ENCODE measurements at regions not wholly inside any gene's neighbourhood (a gene's known extent, or its start where the extent isn't known, plus 50 kb on each side); places are given as distances from the start of the nearest gene placed in this dataset.

- no peaks in the 10 kb centered on the region for H3K4me1 Mint-ChIP-seq
- H3K4me3 Mint-ChIP-seq, result no peak overlapping the region
- H3K36me3 Mint-ChIP-seq, result no peaks in the 10 kb centered on the region
- peaks cover 3% of the 10 kb centered on the region for H3K27me3 Mint-ChIP-seq
- H3K9me3 Mint-ChIP-seq, result no peaks in the 10 kb centered on the region
- H3K27ac Mint-ChIP-seq, result no peak overlapping the region
Measured at GRCh38 chr4:20627866-20628265, 72.4 kb upstream of the PACRGL start.

GRCh38 chr4:20629186-20630106 is 70.8 kb upstream of the PACRGL start:
- Mint-ChIP-seq H3K9me3 (no peaks in the 10 kb centered on the region), H3K4me3 (no peak overlapping the region), H3K36me3 (no peaks in the 10 kb centered on the region), H3K27me3 (peaks cover 5% of the 10 kb centered on the region), H3K27ac (no peak overlapping the region), H3K4me1 (no peaks in the 10 kb centered on the region)

- H3K36me3 Mint-ChIP-seq, result no peaks in the 10 kb centered on the region
- H3K9me3 Mint-ChIP-seq, result no peaks in the 10 kb centered on the region
- no peak overlapping the region for H3K27ac Mint-ChIP-seq
- H3K4me1 Mint-ChIP-seq, result no peaks in the 10 kb centered on the region
- H3K27me3 Mint-ChIP-seq, result peaks cover 8% of the 10 kb centered on the region
- H3K4me3 Mint-ChIP-seq, result no peak overlapping the region
Measured at GRCh38 chr4:20638825-20639224, 61.4 kb upstream of the PACRGL start.

DNA sequence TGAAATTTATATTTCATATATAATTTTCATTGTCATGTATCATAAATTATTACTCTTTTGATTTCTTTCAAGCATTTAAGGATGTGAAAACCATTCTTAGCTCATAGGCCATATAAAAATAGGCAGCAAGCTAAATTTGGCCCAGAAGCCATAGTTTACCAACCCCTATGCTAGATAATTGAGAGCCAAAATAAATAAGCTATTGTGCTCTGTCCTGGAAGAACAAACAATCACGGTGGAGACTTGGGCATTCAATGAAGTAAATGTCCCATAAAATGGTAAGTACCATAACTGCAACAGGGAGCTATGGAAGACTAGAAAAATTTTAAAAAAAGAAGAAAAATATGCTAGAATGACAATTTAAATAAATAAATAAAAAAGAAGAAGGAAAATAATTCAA is 60.9 kb upstream of the PACRGL start:
- Mint-ChIP-seq H3K36me3 (no peaks in the 10 kb centered on the region), H3K4me1 (no peaks in the 10 kb centered on the region), H3K9me3 (no peaks in the 10 kb centered on the region), H3K4me3 (no peak overlapping the region), H3K27me3 (peaks cover 6% of the 10 kb centered on the region), H3K27ac (no peak overlapping the region)

GRCh38 chr4:20640989-20641388 is 59.3 kb upstream of the PACRGL start:
- no peaks in the 10 kb centered on the region for H3K36me3 Mint-ChIP-seq
- H3K4me1 Mint-ChIP-seq, result no peaks in the 10 kb centered on the region
- no peak overlapping the region for H3K4me3 Mint-ChIP-seq
- H3K27ac Mint-ChIP-seq, result no peak overlapping the region
- H3K9me3 Mint-ChIP-seq, result no peaks in the 10 kb centered on the region
- H3K27me3 Mint-ChIP-seq, result peaks cover 5% of the 10 kb centered on the region

DNA sequence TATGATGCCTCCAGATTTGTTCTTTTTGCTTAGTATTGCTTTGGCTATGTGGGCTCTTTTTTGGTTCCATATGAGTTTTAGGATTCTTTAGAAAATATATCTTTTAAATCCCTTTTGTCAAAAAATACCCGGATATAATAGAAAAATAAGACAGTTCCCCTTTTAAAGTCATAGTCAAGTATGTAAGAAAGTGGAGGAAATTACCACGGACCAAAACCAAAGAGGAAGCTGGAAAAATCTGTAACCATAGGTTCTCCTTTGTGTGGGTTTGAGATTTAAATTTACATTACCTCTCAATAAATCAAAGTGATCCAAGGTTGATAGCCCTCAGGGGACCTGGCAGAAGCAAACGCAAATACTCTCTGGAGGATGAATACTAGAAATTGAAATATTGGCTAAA is 58.3 kb upstream of the PACRGL start:
- no peaks in the 10 kb centered on the region for H3K9me3 Mint-ChIP-seq
- H3K4me3 Mint-ChIP-seq, result no peak overlapping the region
- no peaks in the 10 kb centered on the region for H3K36me3 Mint-ChIP-seq
- H3K27ac Mint-ChIP-seq, result no peak overlapping the region
- no peaks in the 10 kb centered on the region for H3K4me1 Mint-ChIP-seq
- H3K27me3 Mint-ChIP-seq, result peaks cover 5% of the 10 kb centered on the region

DNA sequence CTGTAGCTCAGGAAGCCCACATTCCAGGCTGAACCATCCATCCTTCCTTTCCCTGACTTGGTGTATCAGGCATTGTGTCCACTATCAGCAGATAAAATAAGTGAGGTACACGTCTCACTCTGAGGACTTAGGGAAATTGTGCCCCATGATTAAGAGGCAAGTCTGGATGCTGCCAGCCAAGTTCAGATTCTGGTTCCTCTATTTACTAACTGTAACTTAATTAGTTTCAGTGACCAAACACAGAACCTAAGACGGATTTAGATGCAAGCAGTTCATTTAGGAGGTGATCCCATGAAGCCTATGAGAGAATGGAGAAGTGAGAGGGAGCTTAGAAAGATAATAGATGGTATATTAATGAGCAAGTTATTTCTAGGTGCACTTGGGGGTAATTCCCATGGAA is 56.6 kb upstream of the PACRGL start:
- H3K4me1 Mint-ChIP-seq, result no peaks in the 10 kb centered on the region
- peaks cover 8% of the 10 kb centered on the region for H3K27me3 Mint-ChIP-seq
- no peak overlapping the region for H3K4me3 Mint-ChIP-seq
- H3K36me3 Mint-ChIP-seq, result no peaks in the 10 kb centered on the region
- H3K9me3 Mint-ChIP-seq, result no peaks in the 10 kb centered on the region
- no peak overlapping the region for H3K27ac Mint-ChIP-seq

GRCh38 chr4:20645236-20645635 is 55.0 kb upstream of the PACRGL start:
- no peaks in the 10 kb centered on the region for H3K36me3 Mint-ChIP-seq
- no peaks in the 10 kb centered on the region for H3K9me3 Mint-ChIP-seq
- H3K27me3 Mint-ChIP-seq, result peaks cover 10% of the 10 kb centered on the region
- no peak overlapping the region for H3K4me3 Mint-ChIP-seq
- no peaks in the 10 kb centered on the region for H3K4me1 Mint-ChIP-seq
- no peak overlapping the region for H3K27ac Mint-ChIP-seq

GRCh38 chr4:20646287-20646686 is 54.0 kb upstream of the PACRGL start:
- Mint-ChIP-seq H3K27me3 (peaks cover 8% of the 10 kb centered on the region), H3K36me3 (no peaks in the 10 kb centered on the region), H3K27ac (no peak overlapping the region), H3K4me1 (no peaks in the 10 kb centered on the region), H3K9me3 (no peaks in the 10 kb centered on the region), H3K4me3 (no peak overlapping the region)
